ENCODE measurements at regions not wholly inside any gene's neighbourhood (a gene's known extent, or its start where the extent isn't known, plus 50 kb on each side); places are given as distances from the start of the nearest gene placed in this dataset.

GRCh38 chr16:51816929-51817328, 665.9 kb upstream of the SALL1 start:
- TF ChIP-seq CTCF (conservative IDR thresholded peaks at IDR 0.05; ENCODE audit: low read length), result no peak
- no peak for TF ChIP-seq EZH2phosphoT487 (IDR thresholded peaks at IDR 0.05; ENCODE audit: borderline replicate concordance)

DNA sequence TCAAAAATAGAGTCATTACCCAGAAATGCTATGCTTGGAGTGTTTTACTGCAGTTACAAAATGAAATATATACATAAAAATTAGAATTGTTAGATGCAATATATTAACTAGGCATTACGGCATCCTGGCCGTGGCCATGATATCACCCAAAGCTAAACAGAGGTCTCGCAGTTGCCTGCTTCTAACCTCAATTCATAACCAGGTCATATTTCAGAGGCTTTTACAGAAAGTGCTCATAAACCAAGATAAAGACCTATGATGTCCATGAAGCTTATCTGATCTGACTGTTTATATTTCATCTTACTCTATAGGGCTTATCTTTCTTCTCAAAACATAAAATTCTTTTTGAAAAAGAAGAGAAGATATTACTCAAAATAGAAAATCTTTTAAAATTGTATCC, 664.5 kb upstream of the SALL1 start:
- no peaks in the 10 kb centered on the region for H4K20me1 ChIP-seq (ENCODE audit: insufficient read depth, low read length, poor library complexity, severe bottlenecking)
- no peaks in the 10 kb centered on the region for H3K9me3 ChIP-seq (ENCODE audit: insufficient read depth, low read depth, low read length)
- H3K9ac ChIP-seq (ENCODE audit: low read depth, low read length, poor library complexity, severe bottlenecking), result no peak overlapping the region
- no peaks in the 10 kb centered on the region for H3K36me3 ChIP-seq (ENCODE audit: insufficient read depth, low read length)
- TF ChIP-seq CTCF (conservative IDR thresholded peaks at IDR 0.05; ENCODE audit: low read length) (no peak), EZH2phosphoT487 (IDR thresholded peaks at IDR 0.05; ENCODE audit: borderline replicate concordance) (no peak)
- no peaks in the 10 kb centered on the region for H3K27me3 ChIP-seq (ENCODE audit: insufficient read depth, low read length, poor library complexity, severe bottlenecking)
- H3K9me2 ChIP-seq (replicated peaks; ENCODE audit: low read depth, low read length), result no peaks in the 10 kb centered on the region
- no peaks in the 10 kb centered on the region for H3F3A ChIP-seq (ENCODE audit: low read depth)
- no peaks in the 10 kb centered on the region for H3K4me1 ChIP-seq (ENCODE audit: insufficient read depth, low read length, poor library complexity, severe bottlenecking)
- no peaks in the 10 kb centered on the region for H3K79me2 ChIP-seq (ENCODE audit: insufficient read depth, low read length)
- no peak overlapping the region for H3K4me3 ChIP-seq (ENCODE audit: low read length, poor library complexity, severe bottlenecking)
- no peak overlapping the region for H2AFZ ChIP-seq (ENCODE audit: low read length)
- no peak overlapping the region for H3K4me2 ChIP-seq (ENCODE audit: low read depth, low read length, poor library complexity, severe bottlenecking)

More at GRCh38 chr16:51816929-51817328, 665.9 kb upstream of the SALL1 start:
- Histone ChIP-seq H3K9me2 (replicated peaks; ENCODE audit: low read depth, low read length) (no peaks in the 10 kb centered on the region), H2AFZ (ENCODE audit: low read length) (no peak overlapping the region), H3K4me3 (ENCODE audit: low read length, poor library complexity, severe bottlenecking) (no peak overlapping the region), H3K9ac (ENCODE audit: low read depth, low read length, poor library complexity, severe bottlenecking) (no peak overlapping the region), H3F3A (ENCODE audit: low read depth) (no peaks in the 10 kb centered on the region), H3K4me1 (ENCODE audit: insufficient read depth, low read length, poor library complexity, severe bottlenecking) (no peaks in the 10 kb centered on the region), H3K36me3 (ENCODE audit: insufficient read depth, low read length) (no peaks in the 10 kb centered on the region), H3K4me2 (ENCODE audit: low read depth, low read length, poor library complexity, severe bottlenecking) (no peak overlapping the region), H3K9me3 (ENCODE audit: insufficient read depth, low read depth, low read length) (no peaks in the 10 kb centered on the region), H3K79me2 (ENCODE audit: insufficient read depth, low read length) (no peaks in the 10 kb centered on the region), H4K20me1 (ENCODE audit: insufficient read depth, low read length, poor library complexity, severe bottlenecking) (no peaks in the 10 kb centered on the region), H3K27me3 (ENCODE audit: insufficient read depth, low read length, poor library complexity, severe bottlenecking) (no peaks in the 10 kb centered on the region)

- H3K36me3 ChIP-seq (ENCODE audit: insufficient read depth, low read length), result no peaks in the 10 kb centered on the region
- H3K9me2 ChIP-seq (replicated peaks; ENCODE audit: low read depth, low read length), result no peaks in the 10 kb centered on the region
- no peaks in the 10 kb centered on the region for H3K4me1 ChIP-seq (ENCODE audit: insufficient read depth, low read length, poor library complexity, severe bottlenecking)
- no peaks in the 10 kb centered on the region for H3K27me3 ChIP-seq (ENCODE audit: insufficient read depth, low read length, poor library complexity, severe bottlenecking)
- no peak overlapping the region for H3K4me3 ChIP-seq (ENCODE audit: low read length, poor library complexity, severe bottlenecking)
- no peaks in the 10 kb centered on the region for H3K79me2 ChIP-seq (ENCODE audit: insufficient read depth, low read length)
- no peak for TF ChIP-seq EZH2phosphoT487 (IDR thresholded peaks at IDR 0.05; ENCODE audit: borderline replicate concordance)
- TF ChIP-seq CTCF (conservative IDR thresholded peaks at IDR 0.05; ENCODE audit: low read length), result no peak
- no peaks in the 10 kb centered on the region for H3K9me3 ChIP-seq (ENCODE audit: insufficient read depth, low read depth, low read length)
- H3F3A ChIP-seq (ENCODE audit: low read depth), result no peaks in the 10 kb centered on the region
- H2AFZ ChIP-seq (ENCODE audit: low read length), result no peak overlapping the region
- H3K9ac ChIP-seq (ENCODE audit: low read depth, low read length, poor library complexity, severe bottlenecking), result no peak overlapping the region
- H4K20me1 ChIP-seq (ENCODE audit: insufficient read depth, low read length, poor library complexity, severe bottlenecking), result no peaks in the 10 kb centered on the region
- H3K4me2 ChIP-seq (ENCODE audit: low read depth, low read length, poor library complexity, severe bottlenecking), result no peak overlapping the region
These were observed 663.5 kb upstream of the SALL1 start for GRCh38 chr16:51814617-51815016.
